GM23338 (cell line): ENCODE measurements at regions not wholly inside any gene's neighbourhood (a gene's known extent, or its start where the extent isn't known, plus 50 kb on each side); places are given as distances from the start of the nearest gene placed in this dataset.

Experiments used
- ATAC-seq: fragments of 200-7000 bp; cut with Tn5 transposase; 3 replicates; pipeline ENCODE4 v1.9.1; 2020
- DNase-seq: peaks from one replicate; pipeline ENCODE4 v3.0.0-alpha.2; 2015; ENCODE audit warnings: low spot score
- H2AFZ ChIP-seq: fragments of 200-600 bp; sonication (generic); 2 replicates; pipeline ENCODE4 v1.8.0; 2016; ENCODE audit warnings: antibody characterized with exemption, mild to moderate bottlenecking, moderate library complexity
- H3F3A ChIP-seq: fragments of 200-600 bp; sonication (generic); replicated peaks from 2 replicates; pipeline ENCODE4 v1.8.0; 2017; ENCODE audit warnings: antibody characterized with exemption, mixed run types, low read depth
- H3K27ac ChIP-seq: fragments of 200-600 bp; sonication (generic); 2 replicates; pipeline ENCODE4 v1.6.1; 2016; ENCODE audit warnings: low read depth
- H3K27me3 ChIP-seq: fragments of 200-600 bp; sonication (generic); 2 replicates; pipeline ENCODE4 v1.8.0; 2016; ENCODE audit warnings: mild to moderate bottlenecking, mixed run types, moderate library complexity; ENCODE audit not compliant: insufficient read depth
- H3K36me3 ChIP-seq: fragments of 200-600 bp; sonication (generic); 2 replicates; pipeline ENCODE4 v1.8.0; 2016; ENCODE audit warnings: mild to moderate bottlenecking; ENCODE audit not compliant: insufficient read depth
- H3K4me1 ChIP-seq: fragments of 200-600 bp; sonication (generic); 2 replicates; pipeline ENCODE4 v1.8.0; 2016; ENCODE audit warnings: mild to moderate bottlenecking, moderate library complexity; ENCODE audit not compliant: insufficient read depth
- H3K4me2 ChIP-seq: fragments of 200-600 bp; sonication (generic); 2 replicates; pipeline ENCODE4 v1.7.1; 2017; ENCODE audit warnings: mixed run types
- H3K4me3 ChIP-seq: fragments of 200-600 bp; sonication (generic); 2 replicates; pipeline ENCODE4 v1.6.1; 2016; ENCODE audit warnings: mixed run types
- H3K79me2 ChIP-seq: fragments of 200-600 bp; sonication (generic); replicated peaks from 2 replicates; pipeline ENCODE4 v1.8.0; 2017; ENCODE audit warnings: mild to moderate bottlenecking; ENCODE audit not compliant: insufficient read depth
- H3K9me2 ChIP-seq: fragments of 200-600 bp; sonication (generic); 2 replicates; pipeline ENCODE4 v1.8.0; 2017; ENCODE audit not compliant: insufficient read depth
- H4K20me1 ChIP-seq: fragments of 200-600 bp; sonication (generic); replicated peaks from 2 replicates; pipeline ENCODE4 v1.8.0; 2017; ENCODE audit warnings: mild to moderate bottlenecking; ENCODE audit not compliant: insufficient read depth
- H3K27ac Mint-ChIP-seq: 2 replicates; pipeline ENCODE4 v1.8.0; 2020; ENCODE audit warnings: inconsistent platforms, mild to moderate bottlenecking, moderate library complexity, mixed read lengths
- H3K27me3 Mint-ChIP-seq: 3 replicates; pipeline ENCODE4 v1.8.0; 2022; ENCODE audit warnings: low read depth, mild to moderate bottlenecking, moderate library complexity, mixed read lengths, inconsistent platforms; ENCODE audit not compliant: insufficient read depth, poor library complexity
- H3K36me3 Mint-ChIP-seq: 3 replicates; pipeline ENCODE4 v1.8.0; 2021; ENCODE audit warnings: low read depth, mild to moderate bottlenecking, inconsistent platforms, moderate library complexity, mixed read lengths
- H3K4me1 Mint-ChIP-seq: 3 replicates; pipeline ENCODE4 v1.8.0; 2020; ENCODE audit warnings: mild to moderate bottlenecking, inconsistent platforms, mixed read lengths
- H3K4me3 Mint-ChIP-seq: 3 replicates; pipeline ENCODE4 v1.8.0; 2021; ENCODE audit warnings: moderate library complexity, mild to moderate bottlenecking, inconsistent platforms, mixed read lengths
- H3K9me3 Mint-ChIP-seq: 3 replicates; pipeline ENCODE4 v1.8.0; 2020; ENCODE audit warnings: moderate library complexity, mild to moderate bottlenecking, inconsistent platforms, mixed read lengths
- CTCF ChIP-seq, 2 experiments: fragments of 200-600 bp in 1 of 2; sonication (generic) in 1 of 2; conservative IDR thresholded peaks; 2 replicates each; pipeline versions ENCODE4 v1.5.1 to v1.6.1; 2016 to 2017; ENCODE audit warnings: antibody characterized with exemption in 2 of 2, low read depth in 2 of 2, mild to moderate bottlenecking in 2 of 2, moderate library complexity in 1 of 2
- EZH2 ChIP-seq: fragments of 200-600 bp; sonication (generic); IDR thresholded peaks from one replicate; pipeline ENCODE4 v1.8.0; 2017; ENCODE audit warnings: antibody characterized with exemption, mild to moderate bottlenecking, low read depth; ENCODE audit not compliant: unreplicated experiment
- EZH2phosphoT487 ChIP-seq: fragments of 200-600 bp; sonication (generic); IDR thresholded peaks from one replicate; pipeline ENCODE4 v1.8.1; 2018; ENCODE audit warnings: antibody characterized with exemption; ENCODE audit not compliant: unreplicated experiment
- NANOG ChIP-seq: IDR thresholded peaks from 2 replicates; pipeline ENCODE4 v1.6.1; 2016; ENCODE audit warnings: antibody characterized with exemption, borderline replicate concordance
- POLR2AphosphoS5 ChIP-seq: IDR thresholded peaks from 2 replicates; pipeline ENCODE4 v1.6.1; 2016; ENCODE audit warnings: antibody characterized with exemption, low read depth
- REST ChIP-seq: IDR thresholded peaks from one replicate; pipeline ENCODE4 v1.6.1; 2018; ENCODE audit warnings: antibody characterized with exemption; ENCODE audit not compliant: unreplicated experiment
- STAT1 ChIP-seq: IDR thresholded peaks from one replicate; pipeline ENCODE4 v1.6.1; 2016; ENCODE audit warnings: antibody characterized with exemption; ENCODE audit not compliant: unreplicated experiment
- ZNF331 ChIP-seq: fragments of 250-450 bp; sonication (Bioruptor Pico); IDR thresholded peaks from 2 replicates; pipeline ENCODE4 v1.5.0; 2020; ENCODE audit warnings: low read depth, mild to moderate bottlenecking, moderate library complexity
- ZNF462 ChIP-seq: fragments of 250-450 bp; sonication (Bioruptor Pico); IDR thresholded peaks from 2 replicates; pipeline ENCODE4 v1.5.0; 2020; ENCODE audit warnings: mild to moderate bottlenecking, moderate library complexity

GRCh38 chr2:18722101-18722500 is 132.7 kb upstream of the NT5C1B start (continued):
- TF ChIP-seq ZNF462 (CRISPR knock-in tag) (no peak), EZH2 (no peak), EZH2phosphoT487 (no peak), STAT1 (no peak)

- H3K4me1 ChIP-seq, result peaks cover 5% of the 10 kb centered on the region; the same call in 1 of the 2 replicates
- no peak for DNase-seq
- no peaks in the 10 kb centered on the region for H3K9me3 Mint-ChIP-seq
- no peak for ATAC-seq
- no peak overlapping the region for H3K27ac ChIP-seq
- no peaks in the 10 kb centered on the region for H3K36me3 Mint-ChIP-seq
- no peaks in the 10 kb centered on the region for H4K20me1 ChIP-seq
- H3F3A ChIP-seq, result no peaks in the 10 kb centered on the region
- TF ChIP-seq REST (no peak), NANOG (no peak), CTCF (conservative IDR thresholded peaks at IDR 0.05; ENCODE audit: low read depth in 2 of 2) (no peak), STAT1 (no peak), POLR2AphosphoS5 (no peak), ZNF331 (CRISPR knock-in tag) (no peak), EZH2 (no peak)
- H3K9me2 ChIP-seq, result no peaks in the 10 kb centered on the region
- H3K4me1 Mint-ChIP-seq, result peaks cover 5% of the 10 kb centered on the region; the same call in 1 of the 3 replicates
- no peak overlapping the region for H3K4me3 Mint-ChIP-seq
- no peak overlapping the region for H3K4me3 ChIP-seq
- no peaks in the 10 kb centered on the region for H3K36me3 ChIP-seq
- no peaks in the 10 kb centered on the region for H3K27me3 ChIP-seq
- no peaks in the 10 kb centered on the region for H3K27me3 Mint-ChIP-seq
- H3K79me2 ChIP-seq, result no peaks in the 10 kb centered on the region
- no peak overlapping the region for H2AFZ ChIP-seq
- H3K27ac Mint-ChIP-seq, result no peak overlapping the region
- H3K4me2 ChIP-seq, result no peak overlapping the region
Observed at GRCh38 chr2:18721038-18721922, 131.9 kb upstream of the NT5C1B start.
